Fibroblast of lung (primary cell): ENCODE measurements at regions not wholly inside any gene's neighbourhood (a gene's known extent, or its start where the extent isn't known, plus 50 kb on each side); places are given as distances from the start of the nearest gene placed in this dataset.

Experiments
- DNase-seq, 2 donors: peaks; one replicate each; pipeline versions ENCODE4 v3.0.0 to v3.0.0-alpha.2; 2010; ENCODE audit warnings: low read depth in 2 of 2
- H2AFZ ChIP-seq: 2 replicates; pipeline ENCODE4 v1.5.1; 2012; ENCODE audit warnings: low read length, control low read depth, inconsistent platforms
- H3K27ac ChIP-seq: 2 replicates; pipeline ENCODE4 v1.5.1; 2011; ENCODE audit warnings: low read length, control low read depth; ENCODE audit not compliant: insufficient read depth
- H3K27me3 ChIP-seq: 2 replicates; pipeline ENCODE4 v1.5.1; 2011; ENCODE audit warnings: mild to moderate bottlenecking, low read length; ENCODE audit not compliant: control insufficient read depth, insufficient read depth
- H3K36me3 ChIP-seq: 2 replicates; pipeline ENCODE4 v1.5.1; 2011; ENCODE audit warnings: low read length; ENCODE audit not compliant: control insufficient read depth, insufficient read depth
- H3K4me1 ChIP-seq: 2 replicates; pipeline ENCODE4 v1.5.1; 2011; ENCODE audit warnings: low read length; ENCODE audit not compliant: control insufficient read depth, insufficient read depth; ENCODE audit errors: extremely low read depth
- H3K4me2 ChIP-seq: 2 replicates; pipeline ENCODE4 v1.5.1; 2011; ENCODE audit warnings: low read length, control low read depth; ENCODE audit not compliant: insufficient read depth; ENCODE audit errors: extremely low read depth
- H3K4me3 ChIP-seq, 4 experiments: fragments of 200-600 bp in 1 of 4; sonication (generic) in 1 of 4; replicated peaks in 1 of 4; 2 replicates each; pipeline ENCODE4 v1.5.1; 2011 to 2016; ENCODE audit warnings: low read length in 4 of 4, low read depth in 3 of 4, mild to moderate bottlenecking in 3 of 4, control low read depth in 2 of 4, inconsistent platforms in 1 of 4, mixed read lengths in 1 of 4; ENCODE audit not compliant: insufficient read depth in 1 of 4; ENCODE audit errors: control extremely low read depth in 1 of 4
- H3K79me2 ChIP-seq: 2 replicates; pipeline ENCODE4 v1.5.1; 2012; ENCODE audit warnings: mild to moderate bottlenecking, low read length, inconsistent platforms; ENCODE audit not compliant: control insufficient read depth, insufficient read depth
- H3K9ac ChIP-seq: 2 replicates; pipeline ENCODE4 v1.5.1; 2011; ENCODE audit warnings: mild to moderate bottlenecking, low read length, control low read depth; ENCODE audit not compliant: insufficient read depth
- H3K9me3 ChIP-seq: 2 replicates; pipeline ENCODE4 v1.5.1; 2012; ENCODE audit warnings: low read depth, low read length; ENCODE audit not compliant: control insufficient read depth, insufficient read depth
- H4K20me1 ChIP-seq: 2 replicates; pipeline ENCODE4 v1.5.1; 2011; ENCODE audit warnings: low read length; ENCODE audit not compliant: control insufficient read depth, insufficient read depth; ENCODE audit errors: extremely low read depth
- EZH2 ChIP-seq: IDR thresholded peaks from 2 replicates; pipeline ENCODE4 v1.5.1; 2012; ENCODE audit warnings: low read length, control low read depth, mild to moderate bottlenecking; ENCODE audit errors: missing control alignments
- TF ChIP-seq, protein P1 (sequence below), 2 donors: IDR thresholded peaks in 1 of 2; conservative IDR thresholded peaks in 1 of 2; 1 replicate in 1 of 2; 2 replicates in 1 of 2; pipeline ENCODE4 v1.5.1; 2011 to 2012; ENCODE audit warnings: low read length in 2 of 2, control low read depth in 1 of 2, inconsistent platforms in 1 of 2, low read depth in 1 of 2, mild to moderate bottlenecking in 1 of 2

DNA sequence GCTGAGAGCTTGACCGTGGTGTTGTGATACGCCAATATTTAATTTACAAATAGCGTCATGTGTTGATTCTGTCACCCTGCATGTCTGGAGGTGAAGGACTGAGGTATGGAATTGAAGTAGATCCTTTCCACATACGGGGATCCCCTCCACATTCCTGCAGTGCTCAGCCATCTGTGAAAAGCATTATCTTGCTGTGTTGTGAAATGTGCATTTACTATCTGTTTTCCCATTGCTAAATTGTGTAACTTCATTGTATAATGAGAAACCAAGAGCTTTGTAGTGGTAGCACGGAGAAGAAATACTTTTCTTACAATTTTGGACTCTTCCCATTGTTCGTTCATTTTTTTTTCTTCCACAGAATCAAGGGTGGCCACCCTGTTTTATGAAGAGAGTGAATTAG is 577.3 kb upstream of the ZP4 start:
- H3K9me3 ChIP-seq, result no peaks in the 10 kb centered on the region
- H3K36me3 ChIP-seq, result no peaks in the 10 kb centered on the region
- H4K20me1 ChIP-seq, result no peaks in the 10 kb centered on the region
- no peak for DNase-seq
- no peaks in the 10 kb centered on the region for H3K27me3 ChIP-seq
- H3K27ac ChIP-seq, result no peak overlapping the region
- no peak overlapping the region for H3K9ac ChIP-seq
- H3K79me2 ChIP-seq, result no peaks in the 10 kb centered on the region
- TF ChIP-seq, protein P1, sequence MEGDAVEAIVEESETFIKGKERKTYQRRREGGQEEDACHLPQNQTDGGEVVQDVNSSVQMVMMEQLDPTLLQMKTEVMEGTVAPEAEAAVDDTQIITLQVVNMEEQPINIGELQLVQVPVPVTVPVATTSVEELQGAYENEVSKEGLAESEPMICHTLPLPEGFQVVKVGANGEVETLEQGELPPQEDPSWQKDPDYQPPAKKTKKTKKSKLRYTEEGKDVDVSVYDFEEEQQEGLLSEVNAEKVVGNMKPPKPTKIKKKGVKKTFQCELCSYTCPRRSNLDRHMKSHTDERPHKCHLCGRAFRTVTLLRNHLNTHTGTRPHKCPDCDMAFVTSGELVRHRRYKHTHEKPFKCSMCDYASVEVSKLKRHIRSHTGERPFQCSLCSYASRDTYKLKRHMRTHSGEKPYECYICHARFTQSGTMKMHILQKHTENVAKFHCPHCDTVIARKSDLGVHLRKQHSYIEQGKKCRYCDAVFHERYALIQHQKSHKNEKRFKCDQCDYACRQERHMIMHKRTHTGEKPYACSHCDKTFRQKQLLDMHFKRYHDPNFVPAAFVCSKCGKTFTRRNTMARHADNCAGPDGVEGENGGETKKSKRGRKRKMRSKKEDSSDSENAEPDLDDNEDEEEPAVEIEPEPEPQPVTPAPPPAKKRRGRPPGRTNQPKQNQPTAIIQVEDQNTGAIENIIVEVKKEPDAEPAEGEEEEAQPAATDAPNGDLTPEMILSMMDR (conservative IDR thresholded peaks at IDR 0.05 in 1 of 2, IDR thresholded peaks at IDR 0.05 in 1 of 2; ENCODE audit: low read depth in 1 of 2, low read length in 2 of 2), result no peak
- no peak for TF ChIP-seq EZH2
- H2AFZ ChIP-seq, result no peak overlapping the region
- no peak overlapping the region for H3K4me2 ChIP-seq
- H3K4me1 ChIP-seq, result no peaks in the 10 kb centered on the region
- H3K4me3 ChIP-seq, result no peak overlapping the region

DNA sequence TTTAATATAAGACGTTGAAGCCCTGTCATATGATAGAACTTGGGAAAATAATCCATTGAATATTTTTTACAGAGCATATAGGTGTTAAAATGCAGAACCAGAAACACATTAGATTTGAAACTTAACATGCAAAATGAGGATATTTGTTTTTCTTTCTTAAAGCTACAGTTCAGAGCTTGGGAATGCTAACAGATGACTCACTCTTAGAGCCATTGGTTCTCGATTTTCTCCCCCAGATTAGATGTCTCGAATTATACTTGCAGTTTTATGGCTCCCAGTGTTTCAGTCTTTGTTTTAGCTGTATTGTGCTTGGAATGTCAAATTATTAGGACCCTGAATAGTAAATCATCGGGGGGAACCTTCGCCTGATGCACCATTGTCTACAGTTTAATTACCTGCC is 575.7 kb upstream of the ZP4 start:
- H4K20me1 ChIP-seq, result no peaks in the 10 kb centered on the region
- DNase-seq, result peak; percentile 43 to 69
- H3K4me3 ChIP-seq, result no peak overlapping the region
- H3K36me3 ChIP-seq, result no peaks in the 10 kb centered on the region
- H3K4me1 ChIP-seq, result no peaks in the 10 kb centered on the region
- TF ChIP-seq, protein P1 (conservative IDR thresholded peaks at IDR 0.05 in 1 of 2, IDR thresholded peaks at IDR 0.05 in 1 of 2; ENCODE audit: low read depth in 1 of 2, low read length in 2 of 2), result no peak
- TF ChIP-seq EZH2, result no peak
- H3K27ac ChIP-seq, result no peak overlapping the region
- H3K4me2 ChIP-seq, result no peak overlapping the region
- H3K79me2 ChIP-seq, result no peaks in the 10 kb centered on the region
- H3K27me3 ChIP-seq, result no peaks in the 10 kb centered on the region
- H3K9ac ChIP-seq, result no peak overlapping the region
- H2AFZ ChIP-seq, result no peak overlapping the region
- H3K9me3 ChIP-seq, result no peaks in the 10 kb centered on the region

DNA sequence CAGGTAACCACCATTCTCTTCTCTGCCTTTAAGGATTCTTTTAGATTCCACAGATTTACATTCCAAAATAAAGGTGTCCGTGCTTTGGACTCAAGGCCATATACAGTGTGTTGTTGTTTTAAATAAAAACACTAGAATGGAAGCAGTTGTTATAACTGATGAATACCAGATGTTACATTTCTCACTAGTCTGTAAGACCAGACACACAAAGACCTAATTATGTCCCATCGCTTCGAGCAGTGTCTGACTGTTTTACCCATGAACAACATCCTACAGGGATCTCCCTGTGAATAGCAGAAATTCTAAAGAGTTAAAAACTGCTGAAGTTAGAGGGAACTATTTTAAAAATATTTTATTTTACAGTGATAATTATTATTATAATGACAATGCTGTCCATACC is 574.7 kb upstream of the ZP4 start:
- H3K4me3 ChIP-seq, result no peak overlapping the region
- no peak for TF ChIP-seq EZH2
- TF ChIP-seq, protein P1 (conservative IDR thresholded peaks at IDR 0.05 in 1 of 2, IDR thresholded peaks at IDR 0.05 in 1 of 2; ENCODE audit: low read depth in 1 of 2, low read length in 2 of 2), result no peak
- no peaks in the 10 kb centered on the region for H4K20me1 ChIP-seq
- H3K27me3 ChIP-seq, result no peaks in the 10 kb centered on the region
- DNase-seq, result peak in 1 of 2 donors; percentile 55
- H3K9me3 ChIP-seq, result no peaks in the 10 kb centered on the region
- no peaks in the 10 kb centered on the region for H3K4me1 ChIP-seq
- H3K9ac ChIP-seq, result no peak overlapping the region
- H2AFZ ChIP-seq, result no peak overlapping the region
- H3K36me3 ChIP-seq, result no peaks in the 10 kb centered on the region
- H3K27ac ChIP-seq, result no peak overlapping the region
- no peaks in the 10 kb centered on the region for H3K79me2 ChIP-seq
- no peak overlapping the region for H3K4me2 ChIP-seq
